A549 (cell line): ENCODE measurements at regions not wholly inside any gene's neighbourhood (a gene's known extent, or its start where the extent isn't known, plus 50 kb on each side); places are given as distances from the start of the nearest gene placed in this dataset.

ENCODE experiments used
- ATAC-seq, 2 experiments: fragments of 200-7000 bp in 1 of 2; fragments of >200 bp in 1 of 2; cut with Nextera tagmentation in 1 of 2; cut with Tn5 transposase in 1 of 2; 3 replicates each; pipeline versions ENCODE4 v1.8.0 to v1.9.1; 2018 to 2020; ENCODE audit warnings: mild to moderate bottlenecking in 1 of 2, moderate library complexity in 1 of 2
- CTCF ChIA-PET: fragments of 300-600 bp; sonication (Branson Sonifier 250); formaldehyde crosslinking; extraction: SDS; loops from one replicate; lab custom pipeline; 2021; ENCODE audit warnings: antibody characterized with exemption, inconsistent platforms; lab: Yijun Ruan, JAX
- POLR2A ChIA-PET: fragments of 350-600 bp; formaldehyde crosslinking; extraction: SDS; loops from one replicate; lab custom pipeline; 2021; ENCODE audit warnings: antibody characterized with exemption, inconsistent platforms; lab: Yijun Ruan, JAX
- DNase-seq, 2 experiments: peaks; one replicate each; pipeline versions ENCODE4 v3.0.0 to v3.0.0-alpha.2; 2011 to 2016; ENCODE audit warnings: low read depth in 1 of 2, low spot score in 1 of 2
- FAIRE-seq: peaks from 2 replicates; lab custom pipeline; 2011; peaks lifted over from hg19 to GRCh38; lab: Jason Lieb, UNC
- H3K27ac ChIP-seq, 2 experiments: fragments of >200 bp; sonication (Bioruptor Twin); formaldehyde crosslinking; 3 replicates each; pipeline ENCODE4 v1.5.1; 2016 to 2017
- H3K4me1 ChIP-seq: fragments of >200 bp; sonication (Bioruptor Twin); formaldehyde crosslinking; 3 replicates; pipeline ENCODE4 v1.6.1; 2016
- H3K4me2 ChIP-seq: fragments of >200 bp; sonication (Bioruptor Twin); formaldehyde crosslinking; 3 replicates; pipeline ENCODE4 v1.6.1; 2016
- H3K4me3 ChIP-seq: fragments of >200 bp; sonication (Bioruptor Twin); formaldehyde crosslinking; 3 replicates; pipeline ENCODE4 v1.5.1; 2016
- H3K9me3 ChIP-seq: fragments of >200 bp; sonication (Bioruptor Twin); formaldehyde crosslinking; 3 replicates; pipeline ENCODE4 v1.6.1; 2016
- ATOH8 ChIP-seq: fragments of 250-450 bp; sonication (Bioruptor Pico); IDR thresholded peaks from 2 replicates; pipeline ENCODE4 v1.5.0; 2020; ENCODE audit warnings: low read depth, mild to moderate bottlenecking, moderate library complexity
- CBX8 ChIP-seq: fragments of 200-600 bp; sonication (generic); IDR thresholded peaks from 2 replicates; pipeline ENCODE4 v1.6.1; 2016
- CEBPB ChIP-seq, 2 experiments: fragments of >200 bp in 1 of 2; sonication (Bioruptor Twin) in 1 of 2; formaldehyde crosslinking in 1 of 2; IDR thresholded peaks; 2 replicates each; pipeline ENCODE4 v1.6.1; 2012 to 2016
- CHD4 ChIP-seq: fragments of 200-600 bp; sonication (generic); IDR thresholded peaks from 2 replicates; pipeline ENCODE4 v1.6.1; 2016; ENCODE audit warnings: antibody characterized with exemption, mild to moderate bottlenecking, borderline replicate concordance
- E2F6 ChIP-seq: IDR thresholded peaks from 2 replicates; pipeline ENCODE4 v1.6.1; 2012; ENCODE audit warnings: low read depth, borderline replicate concordance
- EHF ChIP-seq: fragments of 250-450 bp; sonication (Bioruptor Pico); IDR thresholded peaks from 2 replicates; pipeline ENCODE4 v1.5.0; 2020; ENCODE audit warnings: mild to moderate bottlenecking
- EHMT2 ChIP-seq: fragments of 200-600 bp; sonication (generic); IDR thresholded peaks from 2 replicates; pipeline ENCODE4 v1.6.1; 2016; ENCODE audit warnings: antibody characterized with exemption, low read depth, mild to moderate bottlenecking, moderate library complexity
- FOSL2 ChIP-seq, 2 experiments: fragments of 450-650 bp in 1 of 2; fragments of >200 bp in 1 of 2; sonication (Bioruptor Twin) in 1 of 2; formaldehyde crosslinking; IDR thresholded peaks; 2 replicates each; pipeline versions ENCODE4 v1.5.0 to v1.6.1; 2016 to 2020; ENCODE audit warnings: mild to moderate bottlenecking in 1 of 2, moderate library complexity in 1 of 2
- HDAC2 ChIP-seq: fragments of 200-600 bp; sonication (generic); IDR thresholded peaks from 2 replicates; pipeline ENCODE4 v1.6.1; 2016
- HOXB13 ChIP-seq: fragments of 250-450 bp; sonication (Bioruptor Pico); IDR thresholded peaks from 2 replicates; pipeline ENCODE4 v1.5.0; 2020; ENCODE audit warnings: low read depth, mild to moderate bottlenecking, moderate library complexity
- HOXB5 ChIP-seq: fragments of 250-450 bp; sonication (Bioruptor Pico); IDR thresholded peaks from 2 replicates; pipeline ENCODE4 v1.5.0; 2020; ENCODE audit warnings: mild to moderate bottlenecking, moderate library complexity
- JUN ChIP-seq, 2 experiments: fragments of >200 bp; sonication (Bioruptor Twin); formaldehyde crosslinking; IDR thresholded peaks; 2 replicates in 1 of 2; 3 replicates in 1 of 2; pipeline ENCODE4 v1.6.1; 2016 to 2017
- MAX ChIP-seq: IDR thresholded peaks from 2 replicates; pipeline ENCODE4 v1.6.1; 2012
- NFE2L2 ChIP-seq: fragments of 150-350 bp; conservative IDR thresholded peaks from 2 replicates; pipeline ENCODE4 v1.6.1; 2014; ENCODE audit warnings: low read length
- NPAS2 ChIP-seq: fragments of 250-450 bp; sonication (Bioruptor Pico); IDR thresholded peaks from 2 replicates; pipeline ENCODE4 v1.8.0; 2022; ENCODE audit warnings: mild to moderate bottlenecking, moderate library complexity, borderline replicate concordance
- NR3C1 ChIP-seq: fragments of >200 bp; sonication (Bioruptor Twin); formaldehyde crosslinking; IDR thresholded peaks from 3 replicates; pipeline ENCODE4 v1.6.1; 2017
- RAD21 ChIP-seq, 2 experiments: fragments of >200 bp in 1 of 2; sonication (Bioruptor Twin) in 1 of 2; formaldehyde crosslinking in 1 of 2; IDR thresholded peaks in 1 of 2; conservative IDR thresholded peaks in 1 of 2; 2 replicates in 1 of 2; 3 replicates in 1 of 2; pipeline ENCODE4 v1.6.1; 2012 to 2018; ENCODE audit warnings: inconsistent platforms in 1 of 2
- SMC3 ChIP-seq: fragments of >200 bp; sonication (Bioruptor Twin); formaldehyde crosslinking; IDR thresholded peaks from 3 replicates; pipeline ENCODE4 v1.6.1; 2018; ENCODE audit warnings: inconsistent platforms
- SREBF2 ChIP-seq: fragments of 450-650 bp; IDR thresholded peaks from 2 replicates; pipeline ENCODE4 v1.6.1; 2014; ENCODE audit warnings: mild to moderate bottlenecking, moderate library complexity
- TP53 ChIP-seq: fragments of 250-450 bp; sonication (Bioruptor Pico); IDR thresholded peaks from 2 replicates; pipeline ENCODE4 v1.5.0; 2021; ENCODE audit warnings: mild to moderate bottlenecking, moderate library complexity
- USF2 ChIP-seq: fragments of 450-650 bp; IDR thresholded peaks from 2 replicates; pipeline ENCODE4 v1.6.1; 2014; ENCODE audit warnings: antibody characterized with exemption
- WGBS: methylation state at CpG from one replicate; pipeline ENCODE4 v1.1.6; 2017; ENCODE audit errors: missing lambda C conversion rate; 5-methylcytosine and 5-hydroxymethylcytosine counted together

GRCh38 chr2:71829008-71829407, 318.7 kb downstream of the CYP26B1 start (continued):
- no peak for TF ChIP-seq E2F6
- TF ChIP-seq HOXB5 (CRISPR knock-in tag): no peak
- TF ChIP-seq NPAS2: no peak

GRCh38 chr2:71827973-71828372, 319.7 kb downstream of the CYP26B1 start:
- ChIA-PET CTCF (interaction anchor here (0.6 to 0.8 kb wide), 2 partner anchors 9 to 49 kb away, joined by 3 to 5 read pairs; no protein-coding TSS in a partner anchor), POLR2A (no interaction called here)
- Histone ChIP-seq H3K4me3 (no peak overlapping the region), H3K4me1 (peaks cover 21% of the 10 kb centered on the region), H3K4me2 (no peak overlapping the region), H3K9me3 (no peaks in the 10 kb centered on the region), H3K27ac (no peak overlapping the region)
- FAIRE-seq (no peak), ATAC-seq (no peak), DNase-seq (no peak)
- WGBS: 69% methylated on average over 7 of the region's 7 CpGs
- no peak for TF ChIP-seq ATOH8

- Histone ChIP-seq H3K4me2 (no peak overlapping the region), H3K4me1 (peaks cover 21% of the 10 kb centered on the region), H3K27ac (no peak overlapping the region), H3K9me3 (no peaks in the 10 kb centered on the region), H3K4me3 (no peak overlapping the region)
- ChIA-PET POLR2A (no interaction called here), CTCF (interaction anchor here (0.6 to 0.8 kb wide), 2 partner anchors 8 to 49 kb away, joined by 3 to 5 read pairs; no protein-coding TSS in a partner anchor)
- TF ChIP-seq NFE2L2: no peak
- no peak for TF ChIP-seq FOSL2 (IDR thresholded peaks at IDR 0.05)
- TF ChIP-seq FOSL2 (CRISPR knock-in tag; IDR thresholded peaks at IDR 0.05): no peak
- TF ChIP-seq RAD21 (conservative IDR thresholded peaks at IDR 0.05 in 1 of 2, IDR thresholded peaks at IDR 0.05 in 1 of 2): no peak
- TF ChIP-seq USF2: no peak
- no peak for TF ChIP-seq E2F6
- no peak for TF ChIP-seq CHD4
- TF ChIP-seq ATOH8: no peak
- TF ChIP-seq EHMT2: no peak
- TF ChIP-seq TP53 (CRISPR knock-in tag): no peak
- no peak for TF ChIP-seq CBX8
- TF ChIP-seq HDAC2: no peak
- TF ChIP-seq CEBPB (IDR thresholded peaks at IDR 0.05): no peak
- no peak for TF ChIP-seq EHF
- TF ChIP-seq JUN (IDR thresholded peaks at IDR 0.05): no peak
- no peak for TF ChIP-seq SMC3
- no peak for TF ChIP-seq SREBF2
- no peak for TF ChIP-seq NR3C1
- no peak for TF ChIP-seq HOXB13
- TF ChIP-seq MAX: no peak
- no peak for ATAC-seq
- DNase-seq: no peak
- 84% methylated on average over 6 of the region's 6 CpGs for WGBS
- FAIRE-seq: no peak
These were observed 320.1 kb downstream of the CYP26B1 start for GRCh38 chr2:71827524-71827901.
